GM19372 (cell line): ENCODE measurements at regions not wholly inside any gene's neighbourhood (a gene's known extent, or its start where the extent isn't known, plus 50 kb on each side); places are given as distances from the start of the nearest gene placed in this dataset.

Source experiments
- ATAC-seq: cut with Tn5 transposase; IDR thresholded peaks from one replicate; pipeline ENCODE4 v1.9.1; 2021; ENCODE audit warnings: mild to moderate bottlenecking, low read depth, moderate library complexity; ENCODE audit not compliant: unreplicated experiment

DNA sequence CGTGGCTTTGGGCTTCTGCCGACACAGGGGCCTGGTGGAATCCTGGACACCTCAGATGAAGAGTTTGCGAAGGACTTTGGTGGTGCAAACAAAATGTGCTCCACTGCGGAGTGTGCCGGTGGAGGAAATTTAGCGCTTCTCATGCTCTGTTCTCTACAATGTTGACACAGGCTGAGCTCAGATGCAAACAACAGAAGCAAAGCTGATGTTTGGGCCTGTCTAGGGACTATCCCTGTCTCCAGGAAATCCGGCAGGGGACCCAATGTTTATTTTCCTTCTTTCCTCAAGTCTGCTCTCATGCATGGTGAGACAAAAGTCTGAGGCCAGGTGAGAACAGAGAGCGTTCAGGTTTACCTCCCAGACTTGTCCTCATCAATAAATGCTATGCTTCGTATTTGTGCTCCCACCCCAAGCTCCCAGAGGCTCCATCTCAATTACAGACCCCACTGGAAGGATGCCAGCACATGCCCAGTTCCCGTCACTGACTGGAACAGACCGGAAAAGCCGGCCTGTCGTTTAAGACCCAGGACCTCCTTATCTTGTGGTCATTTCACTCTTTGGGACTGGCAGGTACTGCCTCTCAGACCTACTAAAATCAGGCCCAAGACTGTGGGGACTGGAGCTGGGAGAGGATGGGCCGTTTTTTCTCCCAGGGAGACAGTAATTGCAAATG lies 105.7 kb upstream of the B3GAT1 start:
- ATAC-seq: no peak

DNA sequence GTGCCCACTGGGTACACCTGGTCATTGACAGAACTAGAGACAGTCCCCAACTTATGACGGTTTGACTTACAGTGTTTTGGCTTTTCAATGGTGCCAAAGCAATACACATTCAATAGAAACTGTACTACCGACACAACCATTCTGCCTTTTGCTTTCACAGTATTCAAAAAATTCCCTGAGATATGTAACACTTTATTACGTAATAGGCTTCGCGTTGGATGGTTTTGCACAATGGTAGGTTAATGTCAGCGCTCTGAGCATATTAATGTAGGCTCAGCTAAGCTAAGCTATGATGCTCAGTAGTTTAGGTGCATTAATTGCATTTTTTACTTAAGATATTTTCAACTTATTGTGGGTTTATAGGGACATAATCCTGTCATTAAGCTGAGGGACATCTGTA lies 105.1 kb upstream of the B3GAT1 start:
- ATAC-seq: no peak

DNA sequence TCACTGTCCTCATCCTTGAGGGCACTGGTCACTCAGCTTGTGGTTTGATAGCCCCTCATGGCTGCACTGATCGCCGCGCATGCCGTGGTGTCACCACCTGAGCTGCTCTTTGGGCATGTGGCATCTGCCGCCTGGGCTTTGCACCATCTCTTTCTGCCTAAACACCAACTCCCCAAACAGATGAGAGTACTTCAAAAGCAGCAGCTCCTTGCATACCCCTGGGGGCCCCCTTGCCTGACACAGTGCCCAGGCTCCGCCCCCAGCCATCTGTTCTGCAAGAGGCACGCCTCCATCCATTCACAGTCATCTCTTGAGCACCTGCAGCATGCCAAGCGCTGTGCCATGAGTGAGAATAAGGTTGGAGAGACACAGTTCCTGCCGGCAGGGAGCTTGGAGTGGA lies 104.5 kb upstream of the B3GAT1 start:
- no peak for ATAC-seq

DNA sequence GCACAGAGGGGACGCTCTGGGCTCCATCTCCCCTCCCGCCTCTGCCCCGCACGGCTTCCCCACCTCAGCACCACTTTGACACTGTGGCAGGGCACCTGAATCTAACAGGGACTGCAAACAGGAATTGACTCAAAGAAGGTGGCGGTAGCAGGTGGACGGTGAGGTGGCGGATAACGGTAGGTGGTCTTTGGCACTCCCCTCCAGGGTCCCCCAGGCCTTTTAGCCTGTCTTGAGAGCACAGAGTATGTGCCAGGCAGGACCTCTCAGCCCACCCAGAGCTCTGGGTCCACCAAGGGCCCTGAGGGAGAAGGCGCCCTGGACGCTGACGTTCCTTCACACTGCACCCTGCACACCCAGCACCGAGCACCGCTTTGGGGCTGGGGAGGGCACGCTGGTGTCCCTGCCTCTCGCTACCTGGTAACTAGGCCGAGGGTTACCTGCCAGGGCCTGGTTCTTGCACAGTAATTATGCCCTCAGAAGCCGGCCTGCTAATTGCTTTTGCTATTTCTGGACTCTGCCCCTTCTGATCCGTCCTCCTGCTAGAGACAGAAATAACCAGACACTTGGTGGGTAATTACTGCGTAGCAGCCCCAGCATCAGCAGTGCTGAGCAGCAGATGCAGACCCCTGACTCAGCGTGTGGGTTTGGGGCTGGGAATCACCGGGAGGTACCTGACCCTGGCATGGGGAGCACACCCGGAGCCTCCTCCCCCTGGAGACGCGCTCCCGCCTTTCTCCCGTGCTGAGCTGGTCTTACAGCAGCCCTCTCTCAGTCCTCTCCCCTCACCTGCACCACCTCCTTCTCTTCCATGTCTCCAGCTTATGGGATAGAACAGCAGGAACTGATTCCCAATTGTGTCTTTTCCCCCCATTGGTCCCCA lies 103.3 kb upstream of the B3GAT1 start:
- ATAC-seq: no peak

DNA sequence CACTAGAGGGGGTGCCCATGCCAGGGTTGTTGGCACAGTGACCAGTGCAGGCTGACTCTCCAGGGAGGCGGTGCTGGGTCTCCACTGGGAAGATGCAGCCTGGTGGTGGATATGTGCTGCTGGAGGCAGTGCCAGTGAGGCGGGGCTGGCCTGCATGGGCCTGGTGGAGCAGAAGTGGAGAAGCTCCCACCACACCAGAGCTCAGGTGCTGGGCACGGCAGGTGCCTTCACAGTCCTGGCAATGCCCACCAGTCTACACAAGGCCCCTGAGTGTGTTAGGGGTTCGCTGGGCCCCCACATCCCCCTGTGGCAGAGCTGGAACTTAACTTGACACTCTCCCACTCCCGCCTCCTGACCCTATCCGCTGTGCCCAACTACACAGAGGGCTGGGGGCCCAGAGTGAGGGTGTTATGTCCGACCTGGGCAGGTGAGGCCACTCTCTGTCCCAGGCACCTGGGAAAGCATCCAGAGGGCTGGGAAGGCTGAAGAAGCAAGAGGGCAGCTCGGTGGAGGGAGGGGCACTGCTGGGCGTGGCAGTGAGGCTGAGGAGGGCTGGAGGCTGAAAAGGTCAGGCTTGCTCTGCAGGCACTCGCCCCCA lies 102.4 kb upstream of the B3GAT1 start:
- no peak for ATAC-seq

DNA sequence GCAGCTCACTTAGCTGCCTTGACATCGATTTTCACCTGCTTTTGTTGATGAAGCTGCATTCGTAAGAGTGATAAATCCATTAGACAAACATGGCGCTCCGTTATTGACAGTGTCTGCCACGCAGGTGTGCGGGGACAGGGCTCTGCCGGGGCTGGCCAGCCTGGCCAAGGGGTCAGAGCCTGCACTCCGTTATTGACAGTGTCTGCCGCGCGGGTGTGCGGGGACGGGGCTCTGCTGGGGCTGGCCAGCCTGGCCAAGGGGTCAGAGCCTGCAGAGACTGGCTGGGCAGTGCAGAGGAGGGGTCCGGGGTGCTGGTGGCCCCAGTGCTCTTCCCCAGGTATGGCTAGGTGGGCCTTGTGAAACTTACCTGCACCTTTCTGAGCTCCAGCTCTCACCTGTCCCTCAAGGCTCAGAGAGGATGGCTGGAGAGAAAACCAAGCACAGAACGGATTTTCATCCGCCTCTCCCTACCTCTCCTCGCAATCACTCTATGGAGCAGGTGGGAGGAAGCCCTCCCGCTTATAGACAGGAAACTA lies 101.6 kb upstream of the B3GAT1 start:
- ATAC-seq: no peak

DNA sequence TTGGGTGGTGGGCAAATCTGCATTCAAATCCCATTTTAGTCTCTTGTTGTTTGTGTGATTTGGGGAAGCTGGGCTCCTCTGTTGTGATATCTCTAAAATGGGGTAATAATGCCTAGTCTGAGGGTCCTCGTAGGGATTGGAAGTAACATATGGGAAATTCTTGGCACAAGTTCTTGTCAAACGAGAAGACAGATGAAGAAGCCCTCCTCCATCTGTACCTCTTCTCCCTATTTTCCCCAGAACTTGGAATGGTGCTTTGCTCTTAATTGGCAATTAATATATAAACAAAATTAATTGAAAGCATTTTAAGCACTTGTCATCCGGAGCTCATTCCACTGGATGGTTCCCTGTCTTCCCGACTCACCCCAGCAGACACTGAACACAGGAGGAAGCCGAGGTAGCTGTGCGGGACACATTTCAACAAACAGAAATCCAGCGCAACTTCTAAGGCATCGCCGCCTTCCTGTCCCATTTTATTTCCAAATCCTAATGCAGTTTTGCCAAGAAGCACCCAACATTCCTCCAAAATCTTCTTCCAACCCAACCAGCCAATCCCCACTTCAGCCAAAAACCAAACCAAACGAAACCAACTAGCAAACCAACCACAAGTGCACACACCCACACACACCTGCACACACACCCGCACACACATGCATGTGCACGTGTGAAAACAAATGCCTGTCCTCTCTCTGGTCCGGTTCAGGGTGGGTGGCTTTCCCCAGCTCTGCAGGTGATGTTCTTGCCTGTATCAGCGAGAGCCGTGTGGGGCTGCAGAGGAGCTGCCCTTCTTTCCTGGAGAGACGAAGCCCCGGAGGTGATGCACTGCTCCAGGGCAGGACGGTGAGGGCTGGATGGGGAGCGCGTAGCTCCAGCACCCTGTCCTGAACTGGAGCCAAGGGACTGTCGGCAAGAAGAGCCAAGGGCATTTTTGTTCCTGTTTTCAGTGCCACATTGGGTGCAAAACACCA lies 100.8 kb upstream of the B3GAT1 start:
- no peak for ATAC-seq

DNA sequence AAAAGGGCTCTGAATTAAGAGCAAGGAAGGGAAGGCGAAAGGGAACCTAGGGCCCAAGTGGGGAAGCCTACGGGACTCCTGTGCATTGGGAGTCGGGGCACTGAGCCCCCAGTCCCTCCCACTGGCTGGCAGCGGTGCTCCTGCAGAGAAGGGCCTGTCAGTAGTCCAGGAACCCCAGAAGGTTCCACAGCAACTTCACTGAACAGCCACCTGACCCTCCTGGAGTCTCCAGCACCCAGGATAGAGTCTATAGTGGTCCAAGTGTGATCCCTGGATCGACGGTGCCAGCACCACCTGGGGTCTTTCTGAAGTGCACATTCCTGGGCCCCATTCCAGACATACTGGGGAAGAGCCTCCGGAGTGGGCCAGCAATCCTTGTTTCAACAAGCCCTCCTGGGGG lies 100.0 kb upstream of the B3GAT1 start:
- ATAC-seq: no peak

DNA sequence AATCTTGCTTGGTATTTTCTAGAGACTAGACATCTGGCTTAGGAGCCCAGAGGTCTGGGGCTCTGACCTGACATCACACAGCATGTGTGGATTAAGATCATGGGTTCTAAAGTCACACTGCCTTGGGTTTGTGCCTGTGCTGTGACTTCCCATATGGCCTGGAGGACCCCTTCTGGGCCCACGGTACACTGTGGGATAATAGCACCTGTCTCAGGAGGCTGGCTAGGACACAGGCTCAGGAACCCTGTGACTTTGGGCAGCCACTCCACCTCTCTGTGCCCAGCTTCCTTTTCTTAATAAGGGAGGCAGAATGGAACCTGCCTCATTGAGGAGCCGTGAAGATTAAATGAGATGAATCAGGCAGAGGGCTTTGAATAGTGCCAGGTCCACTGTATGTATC lies 99.2 kb upstream of the B3GAT1 start:
- ATAC-seq: no peak

DNA sequence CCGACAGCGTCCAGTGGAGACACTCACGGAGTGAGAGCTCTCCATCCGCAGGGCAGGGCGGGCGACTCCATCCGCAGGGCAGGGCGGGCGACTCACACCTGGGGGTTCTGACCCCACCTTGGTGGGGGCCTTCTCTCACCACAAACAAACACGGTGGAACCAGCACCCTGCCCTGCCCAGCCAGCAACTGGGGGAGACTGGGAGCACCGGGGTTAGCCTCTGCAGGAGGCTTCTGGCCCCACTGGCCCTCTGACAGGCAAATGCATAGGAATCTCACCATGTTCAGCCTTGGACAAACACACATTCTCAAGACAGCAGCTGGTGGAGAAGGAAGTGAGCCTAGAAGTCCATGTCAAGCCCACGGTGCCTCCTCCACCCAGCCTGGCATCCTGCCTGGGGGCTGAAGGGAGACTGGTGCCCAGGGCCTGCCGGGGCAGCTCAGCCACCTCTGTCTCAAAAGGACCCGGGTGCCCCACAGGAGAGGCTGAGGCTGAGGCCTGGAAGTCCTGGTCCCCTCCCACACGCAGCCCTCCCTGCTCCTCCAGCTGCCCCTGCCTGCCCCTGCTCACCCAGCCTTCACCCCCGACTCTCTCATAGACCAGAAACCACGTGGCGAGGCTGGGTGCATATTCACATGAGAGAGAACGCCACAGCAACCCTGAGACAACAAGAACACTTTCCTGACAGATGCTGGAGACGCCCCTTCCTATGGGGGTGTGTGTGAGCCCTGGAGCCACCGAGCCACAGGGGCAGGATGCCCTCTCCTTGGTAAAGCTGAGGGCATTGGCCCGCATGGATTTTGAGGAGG lies 98.4 kb upstream of the B3GAT1 start:
- ATAC-seq: no peak

DNA sequence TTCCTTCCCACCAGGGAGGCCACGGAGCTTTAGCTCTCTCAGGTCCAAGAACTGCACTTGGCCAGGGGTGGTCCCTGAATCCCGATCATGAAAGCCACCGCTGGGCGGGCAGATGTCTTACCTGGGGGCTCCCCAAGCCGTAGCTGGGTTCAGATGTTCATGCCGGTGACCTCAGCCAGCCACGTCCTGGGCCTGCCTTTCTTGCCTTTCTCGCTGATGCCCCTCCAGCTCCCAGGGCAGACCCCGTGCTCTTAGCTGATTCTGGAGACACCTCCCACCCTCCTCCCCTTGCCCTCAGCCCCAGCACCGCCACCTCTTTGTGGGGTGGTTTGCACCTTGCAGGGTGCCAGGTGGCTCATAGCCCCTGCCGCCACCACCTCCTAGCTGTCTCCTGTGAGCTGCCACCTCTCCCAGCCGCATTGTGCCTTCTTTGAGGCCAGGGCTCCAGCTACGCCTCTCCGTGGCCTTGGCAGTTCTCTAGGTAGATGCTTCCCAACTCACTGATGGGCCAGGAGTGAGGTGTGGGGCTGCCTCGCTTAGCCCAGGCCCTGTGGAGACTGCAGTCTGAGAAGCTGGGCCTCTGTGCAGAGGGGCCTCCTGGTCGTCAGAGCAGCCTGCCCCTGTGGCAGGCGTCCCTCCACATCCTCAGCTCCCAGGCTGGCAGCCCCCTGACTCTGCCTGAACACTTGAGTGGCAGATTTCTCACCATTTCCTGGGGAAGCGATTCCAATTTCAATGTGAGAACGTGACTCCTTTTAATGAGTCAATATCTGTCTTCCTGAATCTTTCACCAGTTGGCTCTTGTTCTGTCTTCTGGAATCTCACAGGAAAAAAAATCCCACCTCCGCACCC lies 97.6 kb upstream of the B3GAT1 start:
- no peak for ATAC-seq

DNA sequence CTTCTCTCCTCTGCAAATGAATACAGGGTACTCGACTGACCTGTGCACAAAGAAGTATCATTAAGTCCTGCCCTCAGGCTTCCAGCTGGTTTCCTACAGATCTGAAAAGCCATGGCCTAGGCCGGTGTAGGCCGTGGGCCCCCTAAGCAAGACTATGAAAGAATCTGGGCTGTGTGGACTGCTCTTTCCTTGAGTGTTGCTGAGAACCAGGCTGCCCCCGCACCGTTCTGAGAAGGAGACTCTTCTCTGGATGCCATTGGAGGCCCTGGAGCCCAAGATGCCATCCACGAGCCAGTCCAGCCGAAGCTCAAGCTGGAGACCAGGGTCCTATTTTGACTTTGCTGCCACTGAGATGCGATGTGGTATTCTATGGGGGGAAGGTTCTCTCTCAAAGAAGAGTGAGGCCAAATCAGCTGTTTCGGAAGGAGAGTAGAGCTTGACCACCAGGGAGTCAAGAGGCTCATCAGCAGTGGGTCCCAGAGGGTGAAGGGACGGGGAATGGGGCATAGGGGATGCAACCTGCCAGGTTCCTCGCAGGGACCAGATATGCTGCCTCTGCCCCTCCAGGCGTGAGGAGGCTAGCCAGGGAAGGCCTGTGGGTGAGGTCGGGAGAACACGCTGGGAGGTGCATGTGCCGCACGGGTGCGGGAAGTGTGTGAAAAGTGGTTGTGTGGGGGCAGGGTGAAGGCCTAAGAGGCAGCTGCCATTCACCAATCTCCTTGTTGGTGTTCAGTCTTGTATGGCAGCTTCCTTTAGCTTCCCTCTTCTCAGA lies 96.4 kb upstream of the B3GAT1 start:
- no peak for ATAC-seq

DNA sequence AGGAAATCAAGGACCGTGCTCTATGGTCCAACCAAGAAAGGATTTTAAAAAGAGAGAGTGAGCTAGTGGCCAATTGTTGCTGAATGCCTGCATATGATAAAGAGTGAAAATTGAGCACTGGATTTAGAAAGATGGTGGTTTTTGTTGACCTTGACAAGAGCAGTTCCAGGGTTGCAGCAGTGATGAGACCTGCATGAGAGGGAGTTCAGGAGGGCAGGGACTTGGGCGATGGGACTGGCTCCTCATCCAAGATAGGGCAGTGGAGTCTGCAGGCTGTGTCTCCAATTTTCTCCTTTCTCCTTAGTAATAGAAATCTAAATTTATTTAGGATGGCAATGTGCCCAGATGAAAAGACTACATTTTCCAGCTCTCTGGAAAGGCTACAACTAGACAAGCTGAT lies 94.0 kb upstream of the B3GAT1 start:
- no peak for ATAC-seq

DNA sequence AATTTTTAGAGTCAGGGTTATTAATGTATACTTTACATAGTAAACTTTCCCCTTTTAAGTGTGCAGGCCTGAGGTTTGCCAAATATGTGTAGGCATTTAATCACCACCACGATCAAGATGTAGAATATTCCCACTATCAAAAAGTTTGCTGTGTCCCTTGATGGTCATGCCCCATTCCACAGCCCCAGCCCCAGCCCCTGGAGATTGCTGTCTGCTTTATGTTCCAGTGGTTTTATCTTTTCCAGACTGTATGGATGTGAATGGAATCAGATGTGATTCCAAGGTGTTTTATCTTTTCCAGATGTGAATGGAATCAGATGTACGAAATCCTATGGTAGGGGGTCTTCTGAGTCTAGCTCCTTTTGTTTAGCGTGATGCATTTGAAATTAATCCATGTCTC lies 93.1 kb upstream of the B3GAT1 start:
- ATAC-seq: no peak

DNA sequence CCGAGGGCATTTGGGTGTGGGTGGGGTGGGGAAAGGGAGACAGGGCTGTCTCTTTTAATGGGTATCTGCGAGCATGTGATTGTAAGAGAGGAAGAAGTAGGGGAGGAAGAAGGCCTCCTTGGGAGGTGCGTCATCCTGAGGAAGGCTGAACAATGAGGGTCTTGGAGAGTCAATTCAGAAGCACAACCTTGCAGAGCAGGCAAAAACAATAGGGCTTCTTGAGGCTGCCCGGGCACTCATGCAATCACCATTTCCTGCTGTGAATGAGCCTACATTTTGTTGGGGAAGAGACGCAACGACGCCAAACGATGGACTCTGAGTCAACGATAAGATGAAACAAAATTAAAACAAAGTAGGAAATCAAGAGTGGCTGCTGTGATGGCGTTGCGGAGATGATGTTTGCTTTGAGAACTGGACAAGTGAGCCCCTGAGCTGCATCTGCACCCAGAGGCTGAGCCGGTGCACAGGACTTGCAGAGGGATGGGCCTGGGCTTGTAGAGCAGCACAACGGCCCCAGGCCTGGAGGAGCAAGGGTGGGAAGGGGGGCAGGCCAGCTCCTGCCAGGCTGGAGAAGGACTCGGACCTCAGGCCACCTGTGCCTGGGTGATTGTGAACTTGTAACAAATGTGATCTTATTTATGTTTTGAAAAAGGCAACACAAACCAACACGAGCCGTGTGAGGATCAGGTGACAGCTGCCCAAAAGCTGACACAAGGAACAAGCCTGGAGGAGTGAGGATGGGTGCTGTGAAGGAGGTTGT lies 92.3 kb upstream of the B3GAT1 start:
- no peak for ATAC-seq

DNA sequence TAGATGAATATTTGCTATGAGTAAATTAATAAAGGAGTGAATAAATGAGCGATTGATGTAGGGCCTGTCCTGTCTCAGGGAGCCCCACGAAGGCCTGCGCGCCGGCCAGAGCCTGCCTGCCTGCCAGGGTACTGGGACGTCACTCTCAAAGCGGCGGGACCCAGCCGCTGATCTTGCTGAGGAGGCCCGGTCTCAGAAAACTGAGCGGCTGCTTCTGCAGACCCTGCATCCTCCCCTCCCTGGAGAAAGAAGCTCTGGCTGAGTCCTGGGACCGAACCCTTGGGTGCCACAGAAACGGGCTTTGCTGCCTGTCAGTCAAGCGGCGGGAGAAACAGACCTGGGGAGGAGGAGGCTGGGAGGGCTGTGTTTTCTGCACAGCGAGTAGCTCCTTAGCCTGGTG lies 91.6 kb upstream of the B3GAT1 start:
- ATAC-seq: no peak

DNA sequence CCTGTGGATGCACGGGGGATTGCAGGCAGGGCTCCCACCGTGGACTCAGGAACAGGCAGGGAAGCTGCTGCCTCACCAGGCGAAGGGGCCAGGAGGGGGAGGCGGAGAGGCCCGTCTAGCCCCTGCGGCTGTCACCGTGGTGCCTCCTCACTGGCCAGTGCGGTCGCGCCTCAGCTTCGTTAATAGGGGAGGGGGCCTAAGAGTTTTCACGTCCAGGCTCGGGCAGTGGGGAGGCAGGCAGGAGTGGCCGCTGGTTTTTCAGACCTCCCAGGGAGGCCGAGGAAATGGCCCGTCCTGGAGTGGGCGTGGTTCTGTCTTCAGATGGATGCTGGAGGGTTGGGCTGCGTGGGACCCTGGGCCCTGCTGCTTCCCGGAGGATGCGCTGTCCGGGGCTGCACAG lies 91.1 kb upstream of the B3GAT1 start:
- no peak for ATAC-seq
